ENCODE measurements at regions not wholly inside any gene's neighbourhood (a gene's known extent, or its start where the extent isn't known, plus 50 kb on each side); places are given as distances from the start of the nearest gene placed in this dataset.

GRCh38 chr10:125331056-125331455 is 170.7 kb upstream of the CTBP2 start:
- TF ChIP-seq CTCF (IDR thresholded peaks at IDR 0.05): no peak
- no peak for TF ChIP-seq POLR2A (IDR thresholded peaks at IDR 0.05)
